IMR-90 (cell line): ENCODE measurements at regions not wholly inside any gene's neighbourhood (a gene's known extent, or its start where the extent isn't known, plus 50 kb on each side); places are given as distances from the start of the nearest gene placed in this dataset.

Experiments used
- ATAC-seq: fragments of 200-7000 bp; cut with Tn5 transposase; 2 replicates; pipeline ENCODE4 v1.9.1; 2020; ENCODE audit warnings: low read depth, mild to moderate bottlenecking, moderate library complexity
- BruUV-seq: library from RNA; stranded (reverse); fragments of 400-500 nt; replicated peaks from 2 replicates; lab custom pipeline; 2021; lab: Mats Ljungman, UMichigan
- CTCF ChIA-PET: fragments of 300-600 bp; formaldehyde crosslinking; extraction: SDS; loops from one replicate; lab custom pipeline; 2021; ENCODE audit warnings: antibody characterized with exemption; lab: Yijun Ruan, JAX
- POLR2A ChIA-PET: fragments of 300-600 bp; sonication (Branson Sonifier 250); formaldehyde crosslinking; loops from one replicate; lab custom pipeline; 2022; ENCODE audit warnings: antibody characterized with exemption; ENCODE audit not compliant: unreplicated experiment; lab: Charles Lee
- DNase-seq: peaks from one replicate; pipeline ENCODE4 v3.0.0; 2013
- H2AFZ ChIP-seq: replicated peaks from 2 replicates; pipeline ENCODE3; 2013; ENCODE audit warnings: low read length, mild to moderate bottlenecking; ENCODE audit not compliant: poor library complexity
- H2AK5ac ChIP-seq: 2 replicates; pipeline ENCODE4 v1.6.1; 2013; ENCODE audit warnings: low read depth, low read length, inconsistent platforms
- H2AK9ac ChIP-seq: replicated peaks from 2 replicates; pipeline ENCODE3; 2013; ENCODE audit warnings: mild to moderate bottlenecking, low read depth, low read length, moderate library complexity; ENCODE audit not compliant: poor library complexity
- H2BK120ac ChIP-seq: 2 replicates; pipeline ENCODE4 v1.6.1; 2013; ENCODE audit warnings: low read depth, low read length, inconsistent platforms
- H2BK15ac ChIP-seq: 3 replicates; pipeline ENCODE4 v1.6.1; 2013; ENCODE audit warnings: low read depth, low read length, inconsistent platforms
- H2BK20ac ChIP-seq: 2 replicates; pipeline ENCODE4 v1.6.1; 2013; ENCODE audit warnings: low read depth, mild to moderate bottlenecking, inconsistent platforms, low read length, moderate library complexity
- H2BK5ac ChIP-seq: 2 replicates; pipeline ENCODE4 v1.6.1; 2013; ENCODE audit warnings: mild to moderate bottlenecking, low read depth, low read length, inconsistent platforms; ENCODE audit not compliant: poor library complexity, severe bottlenecking
- H3K14ac ChIP-seq: replicated peaks from 2 replicates; pipeline ENCODE4 v1.6.1; 2013; ENCODE audit warnings: low read depth, low read length, inconsistent platforms
- H3K18ac ChIP-seq: 2 replicates; pipeline ENCODE4 v1.6.1; 2013; ENCODE audit warnings: low read depth, low read length, control low read depth
- H3K23ac ChIP-seq: 2 replicates; pipeline ENCODE4 v1.6.1; 2013; ENCODE audit warnings: low read depth, low read length, inconsistent platforms
- H3K27ac ChIP-seq: 2 replicates; pipeline ENCODE4 v1.5.1; 2013; ENCODE audit warnings: mild to moderate bottlenecking, control low read depth, low read length; ENCODE audit not compliant: insufficient read depth
- H3K27me3 ChIP-seq: 2 replicates; pipeline ENCODE4 v1.6.1; 2013; ENCODE audit warnings: low read length; ENCODE audit not compliant: control insufficient read depth, insufficient read depth
- H3K36me3 ChIP-seq: 2 replicates; pipeline ENCODE4 v1.6.1; 2013; ENCODE audit warnings: low read length, mixed read lengths; ENCODE audit not compliant: control insufficient read depth, insufficient read depth
- H3K4ac ChIP-seq: 2 replicates; pipeline ENCODE4 v1.6.1; 2013; ENCODE audit warnings: low read depth, low read length, inconsistent platforms
- H3K4me1 ChIP-seq: 2 replicates; pipeline ENCODE4 v1.6.1; 2013; ENCODE audit warnings: low read length, mixed read lengths; ENCODE audit not compliant: control insufficient read depth, insufficient read depth
- H3K4me2 ChIP-seq: 2 replicates; pipeline ENCODE4 v1.6.1; 2013; ENCODE audit warnings: low read depth, mild to moderate bottlenecking, control low read depth, low read length, moderate library complexity
- H3K4me3 ChIP-seq: 2 replicates; pipeline ENCODE4 v1.5.1; 2013; ENCODE audit warnings: low read depth, mild to moderate bottlenecking, control low read depth, low read length, moderate library complexity; ENCODE audit not compliant: insufficient read depth
- H3K56ac ChIP-seq: 2 replicates; pipeline ENCODE4 v1.6.1; 2013; ENCODE audit warnings: low read length, inconsistent platforms; ENCODE audit not compliant: insufficient read depth; ENCODE audit errors: extremely low read depth
- H3K79me1 ChIP-seq, 2 experiments: 2 replicates each; pipeline ENCODE4 v1.6.1; 2013; ENCODE audit warnings: low read length in 2 of 2, inconsistent platforms in 1 of 2, low read depth in 1 of 2
- H3K9ac ChIP-seq: 2 replicates; pipeline ENCODE4 v1.6.1; 2013; ENCODE audit warnings: low read depth, low read length, control low read depth
- H3K9me1 ChIP-seq: 2 replicates; pipeline ENCODE4 v1.6.1; 2013; ENCODE audit warnings: low read length, inconsistent platforms; ENCODE audit not compliant: insufficient read depth
- H3K9me3 ChIP-seq: 2 replicates; pipeline ENCODE4 v1.6.1; 2013; ENCODE audit warnings: low read length; ENCODE audit not compliant: control insufficient read depth, insufficient read depth
- H4K20me1 ChIP-seq: 2 replicates; pipeline ENCODE4 v1.6.1; 2013; ENCODE audit warnings: low read length, inconsistent platforms; ENCODE audit not compliant: insufficient read depth
- H4K5ac ChIP-seq: 2 replicates; pipeline ENCODE4 v1.6.1; 2013; ENCODE audit warnings: mild to moderate bottlenecking, low read depth, low read length, control low read depth
- H4K8ac ChIP-seq, 2 experiments: 2 replicates each; pipeline ENCODE4 v1.6.1; 2013; ENCODE audit warnings: low read depth in 2 of 2, low read length in 2 of 2, control low read depth in 1 of 2, inconsistent platforms in 1 of 2
- H4K91ac ChIP-seq: 2 replicates; pipeline ENCODE4 v1.6.1; 2013; ENCODE audit warnings: low read depth, low read length, inconsistent platforms; ENCODE audit not compliant: insufficient read depth
- BHLHE40 ChIP-seq: fragments of 150-350 bp; IDR thresholded peaks from 2 replicates; pipeline ENCODE4 v1.6.1; 2016; ENCODE audit warnings: mild to moderate bottlenecking, low read depth, low read length
- CEBPB ChIP-seq: IDR thresholded peaks from 2 replicates; pipeline ENCODE4 v1.6.1; 2012; ENCODE audit warnings: low read depth, low read length, improper control_type of control experiment
- CHD1 ChIP-seq: IDR thresholded peaks from 2 replicates; pipeline ENCODE4 v1.6.1; 2012; ENCODE audit warnings: low read depth, low read length, improper control_type of control experiment
- CTCF ChIP-seq: conservative IDR thresholded peaks from 2 replicates; pipeline ENCODE4 v1.5.1; 2012; ENCODE audit warnings: mild to moderate bottlenecking, low read depth, low read length, improper control_type of control experiment
- ELK1 ChIP-seq: fragments of 150-350 bp; IDR thresholded peaks from 2 replicates; pipeline ENCODE4 v1.6.1; 2016; ENCODE audit warnings: low read depth, mild to moderate bottlenecking, low read length, moderate library complexity, borderline replicate concordance
- FOS ChIP-seq: fragments of 150-350 bp; IDR thresholded peaks from 2 replicates; pipeline ENCODE4 v1.6.1; 2016; ENCODE audit warnings: low read depth, low read length
- MAFK ChIP-seq: IDR thresholded peaks from 2 replicates; pipeline ENCODE4 v1.6.1; 2012; ENCODE audit warnings: low read depth, low read length, improper control_type of control experiment
- MAZ ChIP-seq: IDR thresholded peaks from 2 replicates; pipeline ENCODE4 v1.6.1; 2012; ENCODE audit warnings: low read depth, mild to moderate bottlenecking, low read length, improper control_type of control experiment, moderate library complexity, borderline replicate concordance
- MXI1 ChIP-seq: IDR thresholded peaks from 2 replicates; pipeline ENCODE4 v1.6.1; 2012; ENCODE audit warnings: low read depth, mild to moderate bottlenecking, low read length, moderate library complexity, borderline replicate concordance
- NFE2L2 ChIP-seq: fragments of 150-350 bp; IDR thresholded peaks from 2 replicates; pipeline ENCODE4 v1.6.1; 2016; ENCODE audit warnings: low read depth, mild to moderate bottlenecking, low read length
- POLR2A ChIP-seq: IDR thresholded peaks from 2 replicates; pipeline ENCODE4 v1.6.1; 2012; ENCODE audit warnings: mild to moderate bottlenecking, low read depth, low read length
- RAD21 ChIP-seq: IDR thresholded peaks from 2 replicates; pipeline ENCODE4 v1.6.1; 2012; ENCODE audit warnings: low read length, improper control_type of control experiment
- RCOR1 ChIP-seq: IDR thresholded peaks from 2 replicates; pipeline ENCODE4 v1.6.1; 2012; ENCODE audit warnings: mild to moderate bottlenecking, low read length, improper control_type of control experiment; ENCODE audit not compliant: insufficient replicate concordance
- RFX5 ChIP-seq: IDR thresholded peaks from 2 replicates; pipeline ENCODE4 v1.8.0; 2012; ENCODE audit warnings: low read depth, mild to moderate bottlenecking, low read length, moderate library complexity
- SMC3 ChIP-seq: fragments of 150-350 bp; IDR thresholded peaks from 2 replicates; pipeline ENCODE4 v1.6.1; 2016; ENCODE audit warnings: low read depth, mild to moderate bottlenecking, antibody characterized with exemption, low read length, moderate library complexity
- USF2 ChIP-seq: fragments of 150-350 bp; IDR thresholded peaks from 2 replicates; pipeline ENCODE4 v1.6.1; 2017; ENCODE audit warnings: mild to moderate bottlenecking, antibody characterized with exemption, low read length, low read depth
- WGBS, 2 experiments: methylation state at CpG; one replicate each; pipeline versions ENCODE4 v1.1.5 to v1.1.7; 2013; ENCODE audit warnings: missing lambda C conversion rate in 2 of 2; ENCODE audit not compliant: insufficient read length in 1 of 2; ENCODE audit errors: extremely low coverage in 2 of 2; 5-methylcytosine and 5-hydroxymethylcytosine counted together
- dilution Hi-C: fragments of 300-500 bp; cut with HindIII; formaldehyde crosslinking; loops from one replicate; pipeline ENCODE4 v1.14.3; 2018; ENCODE audit warnings: low sequenced_read_pairs; ENCODE audit not compliant: unreplicated experiment
- in situ Hi-C: fragments of 300-500 bp; cut with MboI; formaldehyde crosslinking; loops from 3 replicates; pipeline ENCODE4 v1.14.3; 2019; ENCODE audit warnings: low sequenced_read_pairs, inconsistent platforms, mixed read lengths
- intact Hi-C: fragments of 100-400 bp; cut with micrococcal nuclease; formaldehyde crosslinking; loops from 2 replicates; pipeline ENCODE4 v1.10.0; 2022

- Histone ChIP-seq H3K56ac (no peak overlapping the region), H4K20me1 (no peaks in the 10 kb centered on the region), H2AFZ (no peak overlapping the region), H3K9me1 (no peaks in the 10 kb centered on the region), H3K4me1 (no peaks in the 10 kb centered on the region), H2BK15ac (no peak overlapping the region), H4K5ac (no peak overlapping the region), H3K27me3 (no peaks in the 10 kb centered on the region), H3K9ac (no peak overlapping the region), H4K8ac (no peak overlapping the region), H3K14ac (no peak overlapping the region), H2AK9ac (no peak overlapping the region), H3K18ac (no peak overlapping the region), H2BK20ac (no peak overlapping the region), H3K4me3 (no peak overlapping the region), H2AK5ac (no peak overlapping the region), H3K27ac (no peak overlapping the region), H3K4ac (no peak overlapping the region), H3K23ac (no peak overlapping the region), H2BK5ac (no peak overlapping the region), H4K91ac (no peak overlapping the region), H3K79me1 (no peaks in the 10 kb centered on the region), H3K36me3 (no peaks in the 10 kb centered on the region), H3K4me2 (no peak overlapping the region), H3K9me3 (no peaks in the 10 kb centered on the region), H2BK120ac (no peak overlapping the region)
- ChIA-PET CTCF (no interaction called here), POLR2A (no interaction called here)
- in situ Hi-C loops (no loop called here), intact Hi-C loops (no loop called here), dilution Hi-C loops (no loop called here)
- no peak for ATAC-seq
- no peak for DNase-seq
- no TSS peak for BruUV-seq
- TF ChIP-seq MAZ (no peak), CEBPB (no peak), RCOR1 (no peak), BHLHE40 (no peak), MAFK (no peak), FOS (no peak), ELK1 (no peak), NFE2L2 (no peak), MXI1 (no peak), CTCF (no peak), RFX5 (no peak), RAD21 (no peak), POLR2A (no peak), USF2 (no peak), CHD1 (no peak), SMC3 (no peak)
- no CpG with 5 or more reads among the region's 2 CpGs for WGBS, 2 experiments
Observed at GRCh38 chr12:43044241-43044640, 454.7 kb upstream of the PRICKLE1 start.
